ENCODE measurements at regions not wholly inside any gene's neighbourhood (a gene's known extent, or its start where the extent isn't known, plus 50 kb on each side); places are given as distances from the start of the nearest gene placed in this dataset.

GRCh38 chr7:96789914-96790313 lies 80.3 kb upstream of the SEM1 start:
- TF ChIP-seq SMC3 (conservative IDR thresholded peaks at IDR 0.05; ENCODE audit: poor library complexity) (no peak), POLR2AphosphoS5 (IDR thresholded peaks at IDR 0.05) (no peak), TAF1 (IDR thresholded peaks at IDR 0.05; ENCODE audit: low read depth) (no peak), REST (IDR thresholded peaks at IDR 0.05; ENCODE audit: borderline replicate concordance) (no peak), CTCF (IDR thresholded peaks at IDR 0.05; ENCODE audit: poor library complexity, severe bottlenecking) (no peak)
- H3K4me3 ChIP-seq (ENCODE audit: low read length), result no peak overlapping the region
- no peaks in the 10 kb centered on the region for H3K79me2 ChIP-seq (replicated peaks; ENCODE audit: insufficient read depth, low read length)
- H3K9me2 ChIP-seq (ENCODE audit: insufficient read depth, low read length), result no peaks in the 10 kb centered on the region
- H3K4me2 ChIP-seq (ENCODE audit: low read length), result no peak overlapping the region
- no peaks in the 10 kb centered on the region for H4K20me1 ChIP-seq (ENCODE audit: insufficient read depth)
- no peaks in the 10 kb centered on the region for H3K27me3 ChIP-seq (ENCODE audit: insufficient read depth, low read depth, low read length)
- no peak overlapping the region for H3K9ac ChIP-seq (ENCODE audit: low read length)
- no peak overlapping the region for H2AFZ ChIP-seq (ENCODE audit: low read depth, low read length)
- H3K27ac ChIP-seq (ENCODE audit: low read length), result no peak overlapping the region
- no peaks in the 10 kb centered on the region for H3F3A ChIP-seq (ENCODE audit: insufficient read depth, low read length, poor library complexity, severe bottlenecking)
- no peaks in the 10 kb centered on the region for H3K9me3 ChIP-seq (ENCODE audit: low read length)
- H3K36me3 ChIP-seq (ENCODE audit: insufficient read depth, low read length), result no peaks in the 10 kb centered on the region

- no peak for TF ChIP-seq EP300 (conservative IDR thresholded peaks at IDR 0.05; ENCODE audit: poor library complexity, severe bottlenecking)
- TF ChIP-seq MXI1 (conservative IDR thresholded peaks at IDR 0.05; ENCODE audit: poor library complexity, severe bottlenecking), result no peak
- TF ChIP-seq SMC3 (conservative IDR thresholded peaks at IDR 0.05; ENCODE audit: poor library complexity), result no peak
- TF ChIP-seq TAF1 (IDR thresholded peaks at IDR 0.05; ENCODE audit: low read depth), result no peak
- TF ChIP-seq CTCF (IDR thresholded peaks at IDR 0.05; ENCODE audit: poor library complexity, severe bottlenecking), result no peak
- no peak for TF ChIP-seq REST (IDR thresholded peaks at IDR 0.05; ENCODE audit: borderline replicate concordance)
- TF ChIP-seq POLR2AphosphoS5 (IDR thresholded peaks at IDR 0.05), result no peak
- TF ChIP-seq RAD21 (conservative IDR thresholded peaks at IDR 0.05), result no peak
- no peak for TF ChIP-seq EZH2 (IDR thresholded peaks at IDR 0.05; ENCODE audit: borderline replicate concordance, insufficient read depth, low read length, poor library complexity, severe bottlenecking)
- H3K36me3 ChIP-seq (ENCODE audit: insufficient read depth, low read length), result no peaks in the 10 kb centered on the region
- H3K27me3 ChIP-seq (ENCODE audit: insufficient read depth, low read depth, low read length), result no peaks in the 10 kb centered on the region
- H3K4me3 ChIP-seq (ENCODE audit: low read length), result no peak overlapping the region
- H3K27ac ChIP-seq (ENCODE audit: low read length), result no peak overlapping the region
- H3K79me2 ChIP-seq (replicated peaks; ENCODE audit: insufficient read depth, low read length), result no peaks in the 10 kb centered on the region
- no peak overlapping the region for H3K9ac ChIP-seq (ENCODE audit: low read length)
- no peaks in the 10 kb centered on the region for H3K9me2 ChIP-seq (ENCODE audit: insufficient read depth, low read length)
- H4K20me1 ChIP-seq (ENCODE audit: insufficient read depth), result no peaks in the 10 kb centered on the region
- no peak overlapping the region for H2AFZ ChIP-seq (ENCODE audit: low read depth, low read length)
- no peaks in the 10 kb centered on the region for H3F3A ChIP-seq (ENCODE audit: insufficient read depth, low read length, poor library complexity, severe bottlenecking)
- no peaks in the 10 kb centered on the region for H3K9me3 ChIP-seq (ENCODE audit: low read length)
- no peak overlapping the region for H3K4me2 ChIP-seq (ENCODE audit: low read length)
Measured at GRCh38 chr7:96792115-96792514, 82.5 kb upstream of the SEM1 start.
